Naive thymus-derived CD4-positive, alpha-beta T cell (primary cell): ENCODE measurements at regions not wholly inside any gene's neighbourhood (a gene's known extent, or its start where the extent isn't known, plus 50 kb on each side); places are given as distances from the start of the nearest gene placed in this dataset.

Experiments
- ATAC-seq: fragments of 150-1000 bp; cut with Tn5 transposase; 2 replicates; pipeline ENCODE4 v1.10.0; 2021; ENCODE audit warnings: mild to moderate bottlenecking, moderate library complexity
- CTCF ChIA-PET: fragments of 350-600 bp; sonication (Branson Sonifier 250); formaldehyde crosslinking; loops from one replicate; lab custom pipeline; 2021; ENCODE audit warnings: antibody characterized with exemption; lab: Charles Lee
- POLR2A ChIA-PET: fragments of 350-600 bp; sonication (Branson Sonifier 250); formaldehyde crosslinking; loops from one replicate; lab custom pipeline; 2021; ENCODE audit warnings: antibody characterized with exemption, inconsistent platforms; lab: Charles Lee
- DNase-seq, 9 donors: peaks; one replicate each; pipeline versions ENCODE4 v3.0.0 to v3.0.0-alpha.2; 2020 to 2022; ENCODE audit warnings: mixed read lengths in 1 of 9
- H3K27ac ChIP-seq: one replicate; pipeline ENCODE4 v1.7.0; 2013; ENCODE audit warnings: mild to moderate bottlenecking, low read depth, low read length, moderate library complexity
- H3K27me3 ChIP-seq, 2 donors: one replicate each; pipeline ENCODE4 v1.7.0; 2013; ENCODE audit warnings: low read length in 2 of 2, mild to moderate bottlenecking in 2 of 2, moderate library complexity in 2 of 2; ENCODE audit not compliant: control insufficient read depth in 2 of 2, insufficient read depth in 2 of 2
- H3K36me3 ChIP-seq, 3 experiments: 1 replicate in 2 of 3; 2 replicates in 1 of 3; pipeline ENCODE4 v1.7.0; 2013; ENCODE audit warnings: low read length in 3 of 3, mild to moderate bottlenecking in 3 of 3, moderate library complexity in 1 of 3; ENCODE audit not compliant: insufficient read depth in 3 of 3, control insufficient read depth in 2 of 3
- H3K4me1 ChIP-seq, 2 donors: one replicate each; pipeline ENCODE4 v1.7.0; 2013; ENCODE audit warnings: low read length in 2 of 2, mild to moderate bottlenecking in 2 of 2, moderate library complexity in 1 of 2; ENCODE audit not compliant: control insufficient read depth in 2 of 2, insufficient read depth in 2 of 2
- H3K4me3 ChIP-seq: 2 replicates; pipeline ENCODE4 v1.7.0; 2013; ENCODE audit warnings: mild to moderate bottlenecking, low read length
- H3K9me3 ChIP-seq, 3 experiments: 1 replicate in 2 of 3; 2 replicates in 1 of 3; pipeline ENCODE4 v1.7.0; 2013; ENCODE audit warnings: low read length in 3 of 3; ENCODE audit not compliant: control insufficient read depth in 2 of 3
- H3K27ac Mint-ChIP-seq, 9 donors: one replicate each; pipeline ENCODE4 v1.8.0; 2020 to 2022; ENCODE audit warnings: mixed read lengths in 9 of 9, mild to moderate bottlenecking in 8 of 9, moderate library complexity in 5 of 9, inconsistent platforms in 2 of 9
- H3K27me3 Mint-ChIP-seq, 5 donors: one replicate each; pipeline ENCODE4 v1.8.0; 2021 to 2022; ENCODE audit warnings: mixed read lengths in 5 of 5, mild to moderate bottlenecking in 1 of 5
- H3K36me3 Mint-ChIP-seq, 5 donors: one replicate each; pipeline ENCODE4 v1.8.0; 2020 to 2022; ENCODE audit warnings: mixed read lengths in 5 of 5, mild to moderate bottlenecking in 3 of 5, inconsistent platforms in 1 of 5
- H3K4me1 Mint-ChIP-seq, 7 donors: one replicate each; pipeline ENCODE4 v1.8.0; 2020 to 2022; ENCODE audit warnings: mixed read lengths in 7 of 7, mild to moderate bottlenecking in 3 of 7, inconsistent platforms in 1 of 7
- H3K4me3 Mint-ChIP-seq, 10 donors: one replicate each; pipeline ENCODE4 v1.8.0; 2020 to 2022; ENCODE audit warnings: mild to moderate bottlenecking in 10 of 10, mixed read lengths in 10 of 10, moderate library complexity in 6 of 10, inconsistent platforms in 2 of 10
- H3K9me3 Mint-ChIP-seq, 11 donors: one replicate each; pipeline ENCODE4 v1.8.0; 2020 to 2022; ENCODE audit warnings: mixed read lengths in 11 of 11, mild to moderate bottlenecking in 4 of 11, inconsistent platforms in 1 of 11, moderate library complexity in 1 of 11
- intact Hi-C, 2 donors: fragments of 100-400 bp; cut with micrococcal nuclease; formaldehyde crosslinking; loops; one replicate each; pipeline ENCODE4 v1.15.1; 2023

- DNase-seq = no peak
- no peaks in the 10 kb centered on the region for H3K36me3 Mint-ChIP-seq
- ATAC-seq = no peak
- Histone ChIP-seq H3K27me3 (no peaks in the 10 kb centered on the region), H3K27ac (no peak overlapping the region), H3K9me3 (no peaks in the 10 kb centered on the region), H3K4me3 (no peak overlapping the region), H3K4me1 (no peaks in the 10 kb centered on the region), H3K36me3 (no peaks in the 10 kb centered on the region)
- intact Hi-C loops = no loop called here
- H3K4me3 Mint-ChIP-seq = no peak overlapping the region
- H3K27me3 Mint-ChIP-seq = peaks cover 0 to under 1% (median 0%) of the 10 kb centered on the region in 5 donors
- peaks cover 0 to 5% (median 0%) of the 10 kb centered on the region in 11 donors for H3K9me3 Mint-ChIP-seq
- H3K4me1 Mint-ChIP-seq = peaks cover 0 to 1% (median 0%) of the 10 kb centered on the region in 7 donors
- POLR2A ChIA-PET = no interaction called here
- CTCF ChIA-PET = interaction anchor here (0.7 kb wide), 1 partner anchor 76 kb away, joined by 6 read pairs; no protein-coding TSS in a partner anchor
- H3K27ac Mint-ChIP-seq = no peak overlapping the region
Observed at GRCh38 chr9:16145196-16145950, 592.5 kb downstream of the CCDC171 start.

- H3K27ac ChIP-seq = no peak overlapping the region
- intact Hi-C loops = no loop called here
- no peaks in the 10 kb centered on the region for H3K4me1 ChIP-seq
- no peak overlapping the region for H3K4me3 ChIP-seq
- H3K27me3 ChIP-seq = no peaks in the 10 kb centered on the region
- Mint-ChIP-seq H3K4me3 (no peak overlapping the region), H3K27me3 (peaks cover 0 to 14% (median 0%) of the 10 kb centered on the region in 5 donors), H3K36me3 (no peaks in the 10 kb centered on the region), H3K27ac (no peak overlapping the region), H3K9me3 (peaks cover 0 to 5% (median 0%) of the 10 kb centered on the region in 11 donors), H3K4me1 (peaks cover 0 to 1% (median 0%) of the 10 kb centered on the region in 7 donors)
- H3K36me3 ChIP-seq = no peaks in the 10 kb centered on the region
- ATAC-seq = no peak
- DNase-seq = no peak
- H3K9me3 ChIP-seq = no peaks in the 10 kb centered on the region
- POLR2A ChIA-PET = no interaction called here
- CTCF ChIA-PET = no interaction called here
Observed at GRCh38 chr9:16147726-16148125, 594.9 kb downstream of the CCDC171 start.

DNA sequence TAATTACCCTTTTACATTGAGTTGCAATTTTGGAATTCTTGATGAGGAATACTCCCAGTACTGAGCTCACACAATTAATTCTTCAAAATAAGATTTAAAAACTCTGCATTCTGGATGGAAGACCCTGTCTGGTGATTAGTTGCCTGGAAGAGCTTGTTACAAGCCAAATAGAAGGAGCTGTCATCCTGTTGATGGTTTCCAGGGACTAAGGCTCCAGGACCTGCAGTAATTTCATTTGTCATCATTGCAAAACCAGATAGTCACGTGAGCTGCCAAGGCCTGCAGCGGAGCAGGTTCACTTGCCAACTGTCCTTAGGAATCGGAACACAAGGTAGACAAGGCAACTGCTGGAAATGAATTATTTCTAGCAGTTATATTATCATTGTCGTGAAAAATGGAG is 597.7 kb downstream of the CCDC171 start:
- no peak overlapping the region for H3K4me3 Mint-ChIP-seq
- no peaks in the 10 kb centered on the region for H3K4me1 ChIP-seq
- no peaks in the 10 kb centered on the region for H3K9me3 ChIP-seq
- H3K27ac ChIP-seq = no peak overlapping the region
- H3K4me3 ChIP-seq = no peak overlapping the region
- peaks cover 5 to 16% (median 11%) of the 10 kb centered on the region in 7 donors for H3K4me1 Mint-ChIP-seq
- intact Hi-C loops = loop anchor here in 1 of 2 donors (10.0 kb wide), 1 partner anchor 64 kb away; no protein-coding TSS in a partner anchor
- no peaks in the 10 kb centered on the region for H3K27me3 ChIP-seq
- DNase-seq (no peak), ATAC-seq (no peak)
- no peaks in the 10 kb centered on the region for H3K36me3 ChIP-seq
- no peak overlapping the region for H3K27ac Mint-ChIP-seq
- POLR2A ChIA-PET = no interaction called here
- peaks cover 2 to 21% (median 8%) of the 10 kb centered on the region in 5 donors for H3K27me3 Mint-ChIP-seq
- CTCF ChIA-PET = no interaction called here
- H3K36me3 Mint-ChIP-seq = no peaks in the 10 kb centered on the region
- H3K9me3 Mint-ChIP-seq = peaks cover 0 to 5% (median 1%) of the 10 kb centered on the region in 11 donors

- Histone ChIP-seq H3K9me3 (no peaks in the 10 kb centered on the region), H3K4me3 (no peak overlapping the region), H3K27me3 (no peaks in the 10 kb centered on the region), H3K4me1 (no peaks in the 10 kb centered on the region), H3K36me3 (no peaks in the 10 kb centered on the region), H3K27ac (no peak overlapping the region)
- no peak overlapping the region for H3K27ac Mint-ChIP-seq
- no peak overlapping the region for H3K4me3 Mint-ChIP-seq
- H3K36me3 Mint-ChIP-seq = no peaks in the 10 kb centered on the region
- H3K27me3 Mint-ChIP-seq = peaks cover 4 to 27% (median 11%) of the 10 kb centered on the region in 5 donors
- DNase-seq = no peak
- CTCF ChIA-PET = no interaction called here
- intact Hi-C loops = loop anchor here in 1 of 2 donors (10.0 kb wide), 1 partner anchor 64 kb away; no protein-coding TSS in a partner anchor
- peaks cover 0 to 5% (median 1%) of the 10 kb centered on the region in 11 donors for H3K9me3 Mint-ChIP-seq
- no peak for ATAC-seq
- H3K4me1 Mint-ChIP-seq = peaks cover 5 to 18% (median 14%) of the 10 kb centered on the region in 7 donors
- POLR2A ChIA-PET = no interaction called here
Observed at GRCh38 chr9:16150938-16151650, 598.3 kb downstream of the CCDC171 start.

- intact Hi-C loops = loop anchor here in 1 of 2 donors (10.0 kb wide), 1 partner anchor 62 kb away; no protein-coding TSS in a partner anchor
- H3K36me3 Mint-ChIP-seq = no peaks in the 10 kb centered on the region
- Histone ChIP-seq H3K4me1 (no peaks in the 10 kb centered on the region), H3K27me3 (no peaks in the 10 kb centered on the region), H3K27ac (no peak overlapping the region), H3K9me3 (no peaks in the 10 kb centered on the region), H3K4me3 (no peak overlapping the region), H3K36me3 (no peaks in the 10 kb centered on the region)
- H3K9me3 Mint-ChIP-seq = peaks cover 0 to 5% (median 0%) of the 10 kb centered on the region in 11 donors
- CTCF ChIA-PET = no interaction called here
- POLR2A ChIA-PET = no interaction called here
- H3K27me3 Mint-ChIP-seq = peaks cover 4 to 29% (median 11%) of the 10 kb centered on the region in 5 donors
- peaks cover 3 to 18% (median 14%) of the 10 kb centered on the region in 7 donors for H3K4me1 Mint-ChIP-seq
- no peak overlapping the region for H3K4me3 Mint-ChIP-seq
- H3K27ac Mint-ChIP-seq = no peak overlapping the region
- DNase-seq (no peak), ATAC-seq (no peak)
Observed at GRCh38 chr9:16152276-16153101, 599.6 kb downstream of the CCDC171 start.

GRCh38 chr9:16153221-16153620 is 600.4 kb downstream of the CCDC171 start:
- ChIA-PET POLR2A (no interaction called here), CTCF (no interaction called here)
- no peak overlapping the region for H3K27ac ChIP-seq
- no peak for DNase-seq
- no peaks in the 10 kb centered on the region for H3K27me3 ChIP-seq
- H3K4me1 ChIP-seq = no peaks in the 10 kb centered on the region
- no peak for ATAC-seq
- Mint-ChIP-seq H3K36me3 (no peaks in the 10 kb centered on the region), H3K9me3 (peaks cover 0 to 5% (median 0%) of the 10 kb centered on the region in 11 donors), H3K27ac (no peak overlapping the region), H3K4me3 (no peak overlapping the region), H3K27me3 (peaks cover 4 to 29% (median 11%) of the 10 kb centered on the region in 5 donors), H3K4me1 (peaks cover 3 to 18% (median 14%) of the 10 kb centered on the region in 7 donors)
- intact Hi-C loops = loop anchor here in 1 of 2 donors (10.0 kb wide), 1 partner anchor 62 kb away; no protein-coding TSS in a partner anchor
- no peaks in the 10 kb centered on the region for H3K36me3 ChIP-seq
- no peak overlapping the region for H3K4me3 ChIP-seq
- no peaks in the 10 kb centered on the region for H3K9me3 ChIP-seq
